K562 (cell line): ENCODE measurements at regions not wholly inside any gene's neighbourhood (a gene's known extent, or its start where the extent isn't known, plus 50 kb on each side); places are given as distances from the start of the nearest gene placed in this dataset.

Source experiments
- ATAC-seq: fragments of 200-7000 bp; cut with Tn5 transposase; 3 replicates; pipeline ENCODE4 v1.9.1; 2020; ENCODE audit warnings: moderate library complexity
- BruUV-seq: library from RNA; stranded (reverse); fragments of 400-500 nt; replicated peaks from 2 replicates; lab custom pipeline; 2021; lab: Mats Ljungman, UMichigan
- CTCF ChIA-PET: fragments of 300-600 bp; formaldehyde crosslinking; extraction: SDS; loops from one replicate; lab custom pipeline; 2021; ENCODE audit warnings: low intra/inter-chr PET ratio; lab: Yijun Ruan, JAX
- POLR2A ChIA-PET: fragments of 300-600, 350-650 bp; sonication (Branson Sonifier 250); formaldehyde crosslinking; extraction: SDS; loops from one replicate; lab custom pipeline; 2021; ENCODE audit warnings: antibody characterized with exemption, inconsistent platforms; lab: Yijun Ruan, JAX
- DNase-seq, 4 experiments: peaks; one replicate each; pipeline versions ENCODE4 v3.0.0 to v3.0.0-alpha.2; 2011 to 2018; ENCODE audit warnings: low spot score in 3 of 4, mixed read lengths in 3 of 4; ENCODE audit errors: extremely low read depth in 1 of 4
- FAIRE-seq: peaks from 2 replicates; lab custom pipeline; 2011; peaks lifted over from hg19 to GRCh38; lab: Jason Lieb, UNC
- H2AFZ ChIP-seq: 2 replicates; pipeline ENCODE4 v1.6.0; 2011; ENCODE audit warnings: low read depth, low read length, control low read depth, inconsistent platforms
- H3K27ac ChIP-seq: fragments of 200-600 bp; 3 replicates; pipeline ENCODE4 v1.8.0; 2011; ENCODE audit warnings: low read depth, mild to moderate bottlenecking, control low read depth, inconsistent platforms, low read length, moderate library complexity, mixed read lengths; ENCODE audit errors: extremely low read depth
- H3K27me3 ChIP-seq, 2 experiments: fragments of 300-600 bp in 1 of 2; 2 replicates in 1 of 2; 3 replicates in 1 of 2; pipeline versions ENCODE4 v1.6.0 to v1.8.0; 2011; ENCODE audit warnings: inconsistent platforms in 2 of 2, low read length in 2 of 2, mild to moderate bottlenecking in 1 of 2, mixed read lengths in 1 of 2, moderate library complexity in 1 of 2; ENCODE audit not compliant: control insufficient read depth in 2 of 2, insufficient read depth in 2 of 2
- H3K36me3 ChIP-seq: fragments of 300-600 bp; 3 replicates; pipeline ENCODE4 v1.8.0; 2011; ENCODE audit warnings: mild to moderate bottlenecking, low read length, inconsistent platforms; ENCODE audit not compliant: control insufficient read depth, insufficient read depth
- H3K4me1 ChIP-seq, 2 experiments: fragments of 200-600 bp in 1 of 2; replicated peaks in 1 of 2; 2 replicates in 1 of 2; 3 replicates in 1 of 2; pipeline versions ENCODE4 v1.5.1 to v1.8.0; 2011; ENCODE audit warnings: inconsistent platforms in 2 of 2, low read length in 2 of 2, mild to moderate bottlenecking in 1 of 2, mixed read lengths in 1 of 2, moderate library complexity in 1 of 2; ENCODE audit not compliant: control insufficient read depth in 2 of 2, insufficient read depth in 2 of 2
- H3K4me2 ChIP-seq: 2 replicates; pipeline ENCODE4 v1.6.1; 2011; ENCODE audit warnings: low read length, control low read depth, inconsistent platforms, mixed read lengths; ENCODE audit not compliant: insufficient read depth
- H3K4me3 ChIP-seq: fragments of 200-600 bp; sonication (generic), shearing (Covaris generic); 2 replicates; pipeline ENCODE4 v1.5.1; 2016; ENCODE audit warnings: control low read depth, inconsistent platforms
- H3K79me2 ChIP-seq: fragments of 200-600 bp; 3 replicates; pipeline ENCODE4 v1.8.0; 2011; ENCODE audit warnings: low read length, inconsistent platforms; ENCODE audit not compliant: control insufficient read depth, insufficient read depth
- H3K9ac ChIP-seq, 2 experiments: 2 replicates each; pipeline versions ENCODE4 v1.6.0 to v1.6.1; 2011; ENCODE audit warnings: low read depth in 2 of 2, low read length in 2 of 2, control low read depth in 1 of 2, inconsistent platforms in 1 of 2, mild to moderate bottlenecking in 1 of 2, mixed read lengths in 1 of 2; ENCODE audit not compliant: insufficient read depth in 1 of 2
- H3K9me1 ChIP-seq: one replicate; pipeline ENCODE4 v1.6.0; 2011; ENCODE audit warnings: inconsistent platforms, mild to moderate bottlenecking, low read length, moderate library complexity; ENCODE audit not compliant: control insufficient read depth, insufficient read depth
- H3K9me3 ChIP-seq: replicated peaks from 2 replicates; pipeline ENCODE4 v1.5.1; 2011; ENCODE audit warnings: low read depth, low read length, inconsistent platforms; ENCODE audit not compliant: control insufficient read depth, insufficient read depth
- H4K20me1 ChIP-seq: replicated peaks from 2 replicates; pipeline ENCODE4 v1.6.1; 2011; ENCODE audit warnings: low read length, inconsistent platforms, mixed read lengths; ENCODE audit not compliant: control insufficient read depth, insufficient read depth
- CBX5 ChIP-seq: IDR thresholded peaks from 2 replicates; pipeline ENCODE4 v1.6.1; 2014; ENCODE audit warnings: low read depth, borderline replicate concordance
- ELF2 ChIP-seq: fragments of 250-450 bp; sonication (Bioruptor Pico); IDR thresholded peaks from 2 replicates; pipeline ENCODE4 v1.5.0; 2021; ENCODE audit warnings: mild to moderate bottlenecking
- FIP1L1 ChIP-seq: fragments of 200-400 bp; formaldehyde crosslinking; IDR thresholded peaks from 2 replicates; pipeline ENCODE4 v1.6.1; 2018; ENCODE audit warnings: mild to moderate bottlenecking, low read depth, low read length; ENCODE audit not compliant: poor library complexity, severe bottlenecking
- HNRNPL ChIP-seq: fragments of 200-400 bp; formaldehyde crosslinking; IDR thresholded peaks from 2 replicates; pipeline ENCODE4 v1.6.1; 2017; ENCODE audit warnings: low read depth, mild to moderate bottlenecking, low read length
- HSF4 ChIP-seq: fragments of 250-450 bp; sonication (Bioruptor Pico); IDR thresholded peaks from 2 replicates; pipeline ENCODE4 v2.1.2; 2022; ENCODE audit warnings: mild to moderate bottlenecking, moderate library complexity, borderline replicate concordance
- KDM1A ChIP-seq, 2 experiments: fragments of 450-650 bp; IDR thresholded peaks; 2 replicates each; pipeline ENCODE4 v1.6.1; 2016; ENCODE audit warnings: mild to moderate bottlenecking in 2 of 2
- MCM2 ChIP-seq: fragments of 450-650 bp; IDR thresholded peaks from 2 replicates; pipeline ENCODE4 v1.6.1; 2017; ENCODE audit warnings: low read depth, mild to moderate bottlenecking
- NR2F6 ChIP-seq: fragments of 450-650 bp; formaldehyde crosslinking; IDR thresholded peaks from 2 replicates; pipeline ENCODE4 v1.4.0; 2020; ENCODE audit warnings: mild to moderate bottlenecking
- PPARD ChIP-seq: fragments of 250-450 bp; sonication (Bioruptor Pico); IDR thresholded peaks from 2 replicates; pipeline ENCODE4 v1.8.0; 2022; ENCODE audit warnings: inconsistent platforms, mild to moderate bottlenecking, moderate library complexity
- PTRF ChIP-seq: fragments of 450-650 bp; IDR thresholded peaks from 2 replicates; pipeline ENCODE4 v1.6.1; 2016; ENCODE audit warnings: mild to moderate bottlenecking, missing genetic modification characterization, missing compliant biosample characterization
- SMAD3 ChIP-seq: fragments of 450-650 bp; formaldehyde crosslinking; conservative IDR thresholded peaks from 2 replicates; pipeline ENCODE4 v1.4.0; 2020; ENCODE audit warnings: mild to moderate bottlenecking
- STAG1 ChIP-seq: sonication (generic); formaldehyde crosslinking; IDR thresholded peaks from 2 replicates; pipeline ENCODE4 v1.5.0; 2020; ENCODE audit warnings: missing genetic modification reagents, borderline replicate concordance
- TAF7 ChIP-seq: fragments of 450-650 bp; IDR thresholded peaks from 2 replicates; pipeline ENCODE4 v1.6.1; 2016; ENCODE audit warnings: missing genetic modification characterization, missing compliant biosample characterization
- ZEB2 ChIP-seq: fragments of 450-650 bp; IDR thresholded peaks from 2 replicates; pipeline ENCODE4 v1.6.1; 2016
- ZNF134 ChIP-seq: fragments of 250-450 bp; sonication (Bioruptor Pico); conservative IDR thresholded peaks from 2 replicates; pipeline ENCODE4 v1.4.0; 2020
- ZNF699 ChIP-seq: fragments of 250-450 bp; sonication (Bioruptor Pico); IDR thresholded peaks from 2 replicates; pipeline ENCODE4 v1.8.0; 2021; ENCODE audit warnings: mild to moderate bottlenecking, moderate library complexity; ENCODE audit not compliant: insufficient replicate concordance
- ZNF75A ChIP-seq: fragments of 450-650 bp; formaldehyde crosslinking; IDR thresholded peaks from 2 replicates; pipeline ENCODE4 v1.4.0; 2020; ENCODE audit warnings: mild to moderate bottlenecking
- WGBS: fragments of 100-300 bp; shearing (Covaris generic); methylation state at CpG from one replicate; pipeline ENCODE4 v1.1.6; 2016; ENCODE audit warnings: low coverage, mixed read lengths; ENCODE audit not compliant: insufficient coverage; ENCODE audit errors: missing lambda C conversion rate; 5-methylcytosine and 5-hydroxymethylcytosine counted together
- in situ Hi-C: fragments of 300-500 bp; cut with MboI; formaldehyde crosslinking; loops from 4 replicates; pipeline ENCODE4 v1.15.0; 2018; ENCODE audit warnings: inconsistent platforms, mixed read lengths
- intact Hi-C: fragments of 100-400 bp; cut with micrococcal nuclease; formaldehyde crosslinking; loops from 2 replicates; pipeline ENCODE4 v1.14.2; 2022
- TF ChIP-seq, protein P1 (sequence below): fragments of 450-650 bp; IDR thresholded peaks from 2 replicates; pipeline ENCODE4 v1.6.1; 2016; ENCODE audit warnings: borderline replicate concordance
- TF ChIP-seq, protein P2 (sequence below), 2 experiments: fragments of 250-450 bp in 1 of 2; fragments of 450-650 bp in 1 of 2; sonication (Bioruptor Pico) in 1 of 2; IDR thresholded peaks; 2 replicates each; pipeline versions ENCODE4 v1.6.1 to v1.8.0; 2016 to 2021; ENCODE audit warnings: mild to moderate bottlenecking in 2 of 2, moderate library complexity in 2 of 2, missing compliant biosample characterization in 1 of 2, missing genetic modification characterization in 1 of 2
- TF ChIP-seq, protein P3 (sequence below): sonication (generic); formaldehyde crosslinking; IDR thresholded peaks from 2 replicates; pipeline ENCODE4 v1.8.0; 2022; ENCODE audit warnings: mild to moderate bottlenecking, missing genetic modification reagents

DNA sequence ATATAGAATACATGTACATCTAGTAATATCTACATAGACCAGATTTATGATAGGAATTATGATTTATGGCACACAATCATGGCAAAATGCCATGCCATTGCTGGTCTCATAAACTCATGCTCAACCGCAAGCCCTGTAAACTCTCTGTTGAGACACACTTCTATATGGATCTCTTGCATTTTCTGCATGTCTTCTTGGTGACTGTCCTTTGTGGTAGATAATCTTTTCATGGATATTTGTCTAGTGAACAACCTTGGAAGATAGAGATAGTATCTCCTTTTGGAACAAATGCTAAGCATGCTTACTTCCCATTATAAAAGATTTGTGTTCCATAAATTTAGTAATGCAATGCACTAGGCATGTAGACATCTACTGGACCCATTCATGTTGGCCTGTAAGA, 328.0 kb downstream of the NAF1 start (continued):
- TF ChIP-seq STAG1 (CRISPR knock-in tag): no peak
- TF ChIP-seq TAF7 (tag): no peak

DNA sequence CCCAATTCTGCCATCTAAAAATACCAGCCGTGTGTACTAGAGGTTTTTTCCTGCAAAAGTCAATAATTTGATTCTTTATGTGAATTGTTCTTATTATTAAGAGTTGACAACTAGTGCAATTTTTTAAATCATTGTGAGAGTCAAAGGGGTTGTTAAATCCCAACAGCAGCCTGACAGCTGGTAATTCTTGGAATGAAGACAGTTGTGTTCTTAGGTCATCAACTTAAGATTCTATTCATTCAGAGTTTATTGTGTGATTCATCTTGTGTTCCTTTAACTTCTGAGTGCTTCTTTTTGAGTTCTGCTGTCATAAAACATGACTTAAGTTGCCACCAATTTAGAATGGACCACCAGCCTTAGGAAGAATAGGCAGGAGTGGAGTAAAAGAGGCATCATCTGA, 329.0 kb downstream of the NAF1 start:
- WGBS: 5% methylated on average over 1 of the region's 1 CpG

More for the DNA sequence above, 329.0 kb downstream of the NAF1 start:
- no peak overlapping the region for H2AFZ ChIP-seq
- H3K79me2 ChIP-seq: no peaks in the 10 kb centered on the region
- intact Hi-C loops: no loop called here
- H3K9ac ChIP-seq: no peak overlapping the region
- no peaks in the 10 kb centered on the region for H3K27me3 ChIP-seq
- ChIA-PET CTCF (no interaction called here), POLR2A (no interaction called here)
- no peaks in the 10 kb centered on the region for H3K9me3 ChIP-seq
- H3K4me3 ChIP-seq: no peak overlapping the region
- TF ChIP-seq SMAD3: no peak
- no peak for TF ChIP-seq NR2F6
- no peak for TF ChIP-seq CBX5
- no peak for TF ChIP-seq PPARD (CRISPR knock-in tag)
- TF ChIP-seq HNRNPL: no peak
- TF ChIP-seq, protein P1, sequence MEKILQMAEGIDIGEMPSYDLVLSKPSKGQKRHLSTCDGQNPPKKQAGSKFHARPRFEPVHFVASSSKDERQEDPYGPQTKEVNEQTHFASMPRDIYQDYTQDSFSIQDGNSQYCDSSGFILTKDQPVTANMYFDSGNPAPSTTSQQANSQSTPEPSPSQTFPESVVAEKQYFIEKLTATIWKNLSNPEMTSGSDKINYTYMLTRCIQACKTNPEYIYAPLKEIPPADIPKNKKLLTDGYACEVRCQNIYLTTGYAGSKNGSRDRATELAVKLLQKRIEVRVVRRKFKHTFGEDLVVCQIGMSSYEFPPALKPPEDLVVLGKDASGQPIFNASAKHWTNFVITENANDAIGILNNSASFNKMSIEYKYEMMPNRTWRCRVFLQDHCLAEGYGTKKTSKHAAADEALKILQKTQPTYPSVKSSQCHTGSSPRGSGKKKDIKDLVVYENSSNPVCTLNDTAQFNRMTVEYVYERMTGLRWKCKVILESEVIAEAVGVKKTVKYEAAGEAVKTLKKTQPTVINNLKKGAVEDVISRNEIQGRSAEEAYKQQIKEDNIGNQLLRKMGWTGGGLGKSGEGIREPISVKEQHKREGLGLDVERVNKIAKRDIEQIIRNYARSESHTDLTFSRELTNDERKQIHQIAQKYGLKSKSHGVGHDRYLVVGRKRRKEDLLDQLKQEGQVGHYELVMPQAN: no peak
- no peak for TF ChIP-seq ZNF134 (CRISPR knock-in tag)
- TF ChIP-seq ZEB2: no peak
- no peak for TF ChIP-seq PTRF (tag)
- TF ChIP-seq ZNF699 (CRISPR knock-in tag): no peak
- TF ChIP-seq ZNF75A (CRISPR knock-in tag): no peak
- TF ChIP-seq, protein P2, sequence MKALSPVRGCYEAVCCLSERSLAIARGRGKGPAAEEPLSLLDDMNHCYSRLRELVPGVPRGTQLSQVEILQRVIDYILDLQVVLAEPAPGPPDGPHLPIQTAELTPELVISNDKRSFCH (CRISPR knock-in tag; IDR thresholded peaks at IDR 0.05): no peak
- TF ChIP-seq, protein P2 (tag; IDR thresholded peaks at IDR 0.05): no peak
- TF ChIP-seq, protein P3, sequence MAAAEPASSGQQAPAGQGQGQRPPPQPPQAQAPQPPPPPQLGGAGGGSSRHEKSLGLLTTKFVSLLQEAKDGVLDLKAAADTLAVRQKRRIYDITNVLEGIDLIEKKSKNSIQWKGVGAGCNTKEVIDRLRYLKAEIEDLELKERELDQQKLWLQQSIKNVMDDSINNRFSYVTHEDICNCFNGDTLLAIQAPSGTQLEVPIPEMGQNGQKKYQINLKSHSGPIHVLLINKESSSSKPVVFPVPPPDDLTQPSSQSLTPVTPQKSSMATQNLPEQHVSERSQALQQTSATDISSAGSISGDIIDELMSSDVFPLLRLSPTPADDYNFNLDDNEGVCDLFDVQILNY (CRISPR knock-in tag): no peak
- no peak for TF ChIP-seq HSF4
- TF ChIP-seq MCM2: no peak
- TF ChIP-seq ELF2 (CRISPR knock-in tag): no peak
- no peak for TF ChIP-seq KDM1A (IDR thresholded peaks at IDR 0.05)
- no peak for TF ChIP-seq FIP1L1
- ATAC-seq (no peak), FAIRE-seq (no peak), DNase-seq (no peak)
- in situ Hi-C loops: no loop called here
- no peaks in the 10 kb centered on the region for H3K36me3 ChIP-seq
- no TSS peak for BruUV-seq
- H3K9me1 ChIP-seq: no peaks in the 10 kb centered on the region
- H4K20me1 ChIP-seq: no peaks in the 10 kb centered on the region
- no peak overlapping the region for H3K4me2 ChIP-seq
- H3K4me1 ChIP-seq: no peaks in the 10 kb centered on the region
- H3K27ac ChIP-seq: no peak overlapping the region
